ENCODE measurements at regions not wholly inside any gene's neighbourhood (a gene's known extent, or its start where the extent isn't known, plus 50 kb on each side); places are given as distances from the start of the nearest gene placed in this dataset.

DNA sequence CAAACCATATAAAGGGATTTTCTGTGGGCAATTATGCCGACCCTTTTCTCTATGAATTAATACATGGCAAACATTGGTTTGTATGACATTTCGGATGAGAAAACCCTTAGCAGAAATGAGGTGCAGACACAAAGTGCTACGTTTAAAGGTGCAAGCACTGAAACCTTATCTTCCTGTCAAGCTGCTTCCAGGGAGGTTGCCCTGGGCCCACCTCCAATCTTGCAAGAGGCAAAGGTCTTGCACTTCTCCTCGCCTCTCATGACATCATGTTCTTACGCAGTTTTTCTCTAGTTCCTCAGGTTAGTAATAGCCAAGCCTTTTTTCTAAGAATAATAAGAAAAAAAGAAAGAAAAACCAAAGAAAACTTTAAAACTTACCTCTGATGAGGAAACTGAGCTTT is 220.1 kb downstream of the DHX15 start:
- DNase-seq (ENCODE audit: low spot score): no peak
- no peak overlapping the region for H3K9ac ChIP-seq (ENCODE audit: low read depth in 1 of 2, low read length in 2 of 2)
- 89% methylated on average over 5 of the region's 5 CpGs for WGBS
- TF ChIP-seq FOXA2 (IDR thresholded peaks at IDR 0.05): no peak
- no peak for TF ChIP-seq RXRA (IDR thresholded peaks at IDR 0.05)
- TF ChIP-seq HNF4A (conservative IDR thresholded peaks at IDR 0.05): no peak
- TF ChIP-seq, protein P1, sequence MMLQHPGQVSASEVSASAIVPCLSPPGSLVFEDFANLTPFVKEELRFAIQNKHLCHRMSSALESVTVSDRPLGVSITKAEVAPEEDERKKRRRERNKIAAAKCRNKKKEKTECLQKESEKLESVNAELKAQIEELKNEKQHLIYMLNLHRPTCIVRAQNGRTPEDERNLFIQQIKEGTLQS (IDR thresholded peaks at IDR 0.05): no peak
- TF ChIP-seq YY1 (IDR thresholded peaks at IDR 0.05): no peak
- no peak for TF ChIP-seq GABPA (IDR thresholded peaks at IDR 0.05 in 1 of 2, conservative IDR thresholded peaks at IDR 0.05 in 1 of 2)
- no peak for TF ChIP-seq TAF1 (conservative IDR thresholded peaks at IDR 0.05)
- TF ChIP-seq, protein P2, sequence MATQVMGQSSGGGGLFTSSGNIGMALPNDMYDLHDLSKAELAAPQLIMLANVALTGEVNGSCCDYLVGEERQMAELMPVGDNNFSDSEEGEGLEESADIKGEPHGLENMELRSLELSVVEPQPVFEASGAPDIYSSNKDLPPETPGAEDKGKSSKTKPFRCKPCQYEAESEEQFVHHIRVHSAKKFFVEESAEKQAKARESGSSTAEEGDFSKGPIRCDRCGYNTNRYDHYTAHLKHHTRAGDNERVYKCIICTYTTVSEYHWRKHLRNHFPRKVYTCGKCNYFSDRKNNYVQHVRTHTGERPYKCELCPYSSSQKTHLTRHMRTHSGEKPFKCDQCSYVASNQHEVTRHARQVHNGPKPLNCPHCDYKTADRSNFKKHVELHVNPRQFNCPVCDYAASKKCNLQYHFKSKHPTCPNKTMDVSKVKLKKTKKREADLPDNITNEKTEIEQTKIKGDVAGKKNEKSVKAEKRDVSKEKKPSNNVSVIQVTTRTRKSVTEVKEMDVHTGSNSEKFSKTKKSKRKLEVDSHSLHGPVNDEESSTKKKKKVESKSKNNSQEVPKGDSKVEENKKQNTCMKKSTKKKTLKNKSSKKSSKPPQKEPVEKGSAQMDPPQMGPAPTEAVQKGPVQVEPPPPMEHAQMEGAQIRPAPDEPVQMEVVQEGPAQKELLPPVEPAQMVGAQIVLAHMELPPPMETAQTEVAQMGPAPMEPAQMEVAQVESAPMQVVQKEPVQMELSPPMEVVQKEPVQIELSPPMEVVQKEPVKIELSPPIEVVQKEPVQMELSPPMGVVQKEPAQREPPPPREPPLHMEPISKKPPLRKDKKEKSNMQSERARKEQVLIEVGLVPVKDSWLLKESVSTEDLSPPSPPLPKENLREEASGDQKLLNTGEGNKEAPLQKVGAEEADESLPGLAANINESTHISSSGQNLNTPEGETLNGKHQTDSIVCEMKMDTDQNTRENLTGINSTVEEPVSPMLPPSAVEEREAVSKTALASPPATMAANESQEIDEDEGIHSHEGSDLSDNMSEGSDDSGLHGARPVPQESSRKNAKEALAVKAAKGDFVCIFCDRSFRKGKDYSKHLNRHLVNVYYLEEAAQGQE (IDR thresholded peaks at IDR 0.05): no peak
- no peak for TF ChIP-seq EGR1 (IDR thresholded peaks at IDR 0.05; ENCODE audit: low read depth in 2 of 2)
- no peak for TF ChIP-seq FOXA1 (IDR thresholded peaks at IDR 0.05)
- no peak for TF ChIP-seq HNF4G (IDR thresholded peaks at IDR 0.05)
- TF ChIP-seq, protein P3, sequence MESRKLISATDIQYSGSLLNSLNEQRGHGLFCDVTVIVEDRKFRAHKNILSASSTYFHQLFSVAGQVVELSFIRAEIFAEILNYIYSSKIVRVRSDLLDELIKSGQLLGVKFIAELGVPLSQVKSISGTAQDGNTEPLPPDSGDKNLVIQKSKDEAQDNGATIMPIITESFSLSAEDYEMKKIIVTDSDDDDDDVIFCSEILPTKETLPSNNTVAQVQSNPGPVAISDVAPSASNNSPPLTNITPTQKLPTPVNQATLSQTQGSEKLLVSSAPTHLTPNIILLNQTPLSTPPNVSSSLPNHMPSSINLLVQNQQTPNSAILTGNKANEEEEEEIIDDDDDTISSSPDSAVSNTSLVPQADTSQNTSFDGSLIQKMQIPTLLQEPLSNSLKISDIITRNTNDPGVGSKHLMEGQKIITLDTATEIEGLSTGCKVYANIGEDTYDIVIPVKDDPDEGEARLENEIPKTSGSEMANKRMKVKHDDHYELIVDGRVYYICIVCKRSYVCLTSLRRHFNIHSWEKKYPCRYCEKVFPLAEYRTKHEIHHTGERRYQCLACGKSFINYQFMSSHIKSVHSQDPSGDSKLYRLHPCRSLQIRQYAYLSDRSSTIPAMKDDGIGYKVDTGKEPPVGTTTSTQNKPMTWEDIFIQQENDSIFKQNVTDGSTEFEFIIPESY (IDR thresholded peaks at IDR 0.05): no peak
- TF ChIP-seq, protein P4, sequence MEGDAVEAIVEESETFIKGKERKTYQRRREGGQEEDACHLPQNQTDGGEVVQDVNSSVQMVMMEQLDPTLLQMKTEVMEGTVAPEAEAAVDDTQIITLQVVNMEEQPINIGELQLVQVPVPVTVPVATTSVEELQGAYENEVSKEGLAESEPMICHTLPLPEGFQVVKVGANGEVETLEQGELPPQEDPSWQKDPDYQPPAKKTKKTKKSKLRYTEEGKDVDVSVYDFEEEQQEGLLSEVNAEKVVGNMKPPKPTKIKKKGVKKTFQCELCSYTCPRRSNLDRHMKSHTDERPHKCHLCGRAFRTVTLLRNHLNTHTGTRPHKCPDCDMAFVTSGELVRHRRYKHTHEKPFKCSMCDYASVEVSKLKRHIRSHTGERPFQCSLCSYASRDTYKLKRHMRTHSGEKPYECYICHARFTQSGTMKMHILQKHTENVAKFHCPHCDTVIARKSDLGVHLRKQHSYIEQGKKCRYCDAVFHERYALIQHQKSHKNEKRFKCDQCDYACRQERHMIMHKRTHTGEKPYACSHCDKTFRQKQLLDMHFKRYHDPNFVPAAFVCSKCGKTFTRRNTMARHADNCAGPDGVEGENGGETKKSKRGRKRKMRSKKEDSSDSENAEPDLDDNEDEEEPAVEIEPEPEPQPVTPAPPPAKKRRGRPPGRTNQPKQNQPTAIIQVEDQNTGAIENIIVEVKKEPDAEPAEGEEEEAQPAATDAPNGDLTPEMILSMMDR (IDR thresholded peaks at IDR 0.05; ENCODE audit: low read depth, low read length, missing input control): no peak
- no peak for TF ChIP-seq SP1 (IDR thresholded peaks at IDR 0.05)
- no peaks in the 10 kb centered on the region for H3K36me3 ChIP-seq (ENCODE audit: control insufficient read depth in 4 of 4, insufficient read depth in 3 of 4, low read depth in 1 of 4, low read length in 3 of 4)
- no peaks in the 10 kb centered on the region for H3K9me3 ChIP-seq (ENCODE audit: control insufficient read depth in 4 of 4, low read length in 3 of 4)
- H3K27me3 ChIP-seq (ENCODE audit: control insufficient read depth in 4 of 4, insufficient read depth in 4 of 4, low read length in 3 of 4): no peaks in the 10 kb centered on the region
- no peaks in the 10 kb centered on the region for H3K4me1 ChIP-seq (ENCODE audit: control insufficient read depth in 4 of 4, insufficient read depth in 4 of 4, low read length in 3 of 4)
- H3K4me3 ChIP-seq (ENCODE audit: low read depth in 1 of 3, low read length in 3 of 3): no peak overlapping the region
- no peak overlapping the region for H3K27ac ChIP-seq (ENCODE audit: low read depth in 1 of 2, low read length in 2 of 2)

DNA sequence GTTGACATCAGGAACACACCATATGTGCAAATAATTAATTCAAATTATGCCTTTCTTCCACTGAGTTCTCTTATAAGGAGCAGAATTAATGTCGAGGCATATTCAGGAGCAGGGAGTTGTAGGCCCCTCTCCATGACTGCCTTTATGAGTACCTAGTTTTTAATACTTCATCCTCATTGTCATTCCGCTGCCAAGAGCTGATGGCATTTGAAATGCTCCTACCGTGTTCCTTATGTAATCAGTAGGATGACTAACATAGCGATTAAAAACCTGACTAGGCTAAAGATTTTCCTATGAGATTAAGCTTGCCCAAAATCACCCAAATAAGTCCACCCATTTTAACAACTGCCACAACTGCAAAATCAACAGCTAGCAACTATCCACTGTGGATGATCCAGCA is 220.6 kb downstream of the DHX15 start:
- Histone ChIP-seq H3K4me1 (ENCODE audit: control insufficient read depth in 4 of 4, insufficient read depth in 4 of 4, low read length in 3 of 4) (no peaks in the 10 kb centered on the region), H3K36me3 (ENCODE audit: control insufficient read depth in 4 of 4, insufficient read depth in 3 of 4, low read depth in 1 of 4, low read length in 3 of 4) (no peaks in the 10 kb centered on the region), H3K27ac (ENCODE audit: low read depth in 1 of 2, low read length in 2 of 2) (no peak overlapping the region), H3K27me3 (ENCODE audit: control insufficient read depth in 4 of 4, insufficient read depth in 4 of 4, low read length in 3 of 4) (no peaks in the 10 kb centered on the region), H3K4me3 (ENCODE audit: low read depth in 1 of 3, low read length in 3 of 3) (no peak overlapping the region), H3K9ac (ENCODE audit: low read depth in 1 of 2, low read length in 2 of 2) (no peak overlapping the region), H3K9me3 (ENCODE audit: control insufficient read depth in 4 of 4, low read length in 3 of 4) (no peaks in the 10 kb centered on the region)
- DNase-seq (ENCODE audit: low spot score): no peak
- 91% methylated on average over 4 of the region's 4 CpGs for WGBS
- TF ChIP-seq JUND (IDR thresholded peaks at IDR 0.05) (no peak), NR2F2 (IDR thresholded peaks at IDR 0.05) (no peak), EGR1 (IDR thresholded peaks at IDR 0.05; ENCODE audit: low read depth in 2 of 2) (no peak), HNF4G (IDR thresholded peaks at IDR 0.05) (no peak), TAF1 (conservative IDR thresholded peaks at IDR 0.05) (no peak), FOXA2 (IDR thresholded peaks at IDR 0.05) (no peak), GABPA (IDR thresholded peaks at IDR 0.05 in 1 of 2, conservative IDR thresholded peaks at IDR 0.05 in 1 of 2) (no peak)
- TF ChIP-seq, protein P2 (IDR thresholded peaks at IDR 0.05): no peak
- TF ChIP-seq, protein P1 (IDR thresholded peaks at IDR 0.05): no peak
- TF ChIP-seq, protein P3 (IDR thresholded peaks at IDR 0.05): no peak
